D341Med (cell line): ENCODE measurements at regions not wholly inside any gene's neighbourhood (a gene's known extent, or its start where the extent isn't known, plus 50 kb on each side); places are given as distances from the start of the nearest gene placed in this dataset.

ENCODE experiments used
- DNase-seq: peaks from one replicate; pipeline ENCODE4 v3.0.0; 2012; ENCODE audit warnings: low spot score

GRCh38 chr22:49093192-49093880, 734.3 kb downstream of the BRD1 start:
- no peak for DNase-seq

DNA sequence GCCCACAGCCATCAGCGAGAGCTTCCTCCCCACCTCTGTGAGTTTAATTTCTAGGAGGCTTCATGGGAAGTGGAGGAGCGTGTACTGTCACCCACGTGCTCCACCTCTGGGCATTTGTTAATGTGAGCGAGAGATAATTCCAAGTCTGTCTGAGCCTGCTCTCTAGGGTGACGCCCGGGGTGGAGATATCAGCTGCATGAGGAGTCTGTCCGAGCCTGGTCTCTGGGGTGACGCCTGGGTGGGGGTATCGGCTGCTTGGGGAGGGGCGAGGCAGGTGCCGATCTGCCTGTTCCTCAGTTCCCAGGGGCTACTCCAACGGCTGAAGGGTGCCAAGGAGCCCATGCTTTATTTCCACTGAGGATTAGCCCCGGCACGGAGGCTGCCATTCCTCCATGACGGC, 735.0 kb downstream of the BRD1 start:
- DNase-seq = no peak

GRCh38 chr22:49091917-49092545, 735.6 kb downstream of the BRD1 start:
- DNase-seq = no peak

DNA sequence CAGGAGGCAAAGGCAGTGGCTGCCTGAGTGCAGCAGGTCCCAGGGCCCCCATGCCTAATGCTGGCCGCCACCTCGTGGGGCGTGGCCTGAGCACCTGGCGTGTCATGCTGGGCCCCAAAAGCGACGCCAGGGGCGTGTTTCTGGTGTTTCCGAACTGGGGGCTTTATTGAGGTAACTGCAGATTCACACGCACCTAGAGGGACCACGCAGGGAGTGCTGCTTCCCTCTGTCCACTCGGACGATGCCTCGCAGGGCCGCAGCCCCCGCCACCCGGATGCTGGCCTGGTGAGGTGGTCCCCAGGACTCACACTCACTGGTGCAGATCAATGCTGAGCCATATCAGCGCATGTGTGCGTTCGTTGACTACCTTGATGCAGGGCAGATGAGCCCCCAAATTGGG, 736.2 kb downstream of the BRD1 start:
- no peak for DNase-seq

- no peak for DNase-seq
Observed at GRCh38 chr22:49090853-49091135, 736.9 kb downstream of the BRD1 start.

- DNase-seq = no peak
Observed at GRCh38 chr22:49090061-49090852, 737.4 kb downstream of the BRD1 start.

GRCh38 chr22:49088801-49089791, 738.6 kb downstream of the BRD1 start:
- no peak for DNase-seq

DNA sequence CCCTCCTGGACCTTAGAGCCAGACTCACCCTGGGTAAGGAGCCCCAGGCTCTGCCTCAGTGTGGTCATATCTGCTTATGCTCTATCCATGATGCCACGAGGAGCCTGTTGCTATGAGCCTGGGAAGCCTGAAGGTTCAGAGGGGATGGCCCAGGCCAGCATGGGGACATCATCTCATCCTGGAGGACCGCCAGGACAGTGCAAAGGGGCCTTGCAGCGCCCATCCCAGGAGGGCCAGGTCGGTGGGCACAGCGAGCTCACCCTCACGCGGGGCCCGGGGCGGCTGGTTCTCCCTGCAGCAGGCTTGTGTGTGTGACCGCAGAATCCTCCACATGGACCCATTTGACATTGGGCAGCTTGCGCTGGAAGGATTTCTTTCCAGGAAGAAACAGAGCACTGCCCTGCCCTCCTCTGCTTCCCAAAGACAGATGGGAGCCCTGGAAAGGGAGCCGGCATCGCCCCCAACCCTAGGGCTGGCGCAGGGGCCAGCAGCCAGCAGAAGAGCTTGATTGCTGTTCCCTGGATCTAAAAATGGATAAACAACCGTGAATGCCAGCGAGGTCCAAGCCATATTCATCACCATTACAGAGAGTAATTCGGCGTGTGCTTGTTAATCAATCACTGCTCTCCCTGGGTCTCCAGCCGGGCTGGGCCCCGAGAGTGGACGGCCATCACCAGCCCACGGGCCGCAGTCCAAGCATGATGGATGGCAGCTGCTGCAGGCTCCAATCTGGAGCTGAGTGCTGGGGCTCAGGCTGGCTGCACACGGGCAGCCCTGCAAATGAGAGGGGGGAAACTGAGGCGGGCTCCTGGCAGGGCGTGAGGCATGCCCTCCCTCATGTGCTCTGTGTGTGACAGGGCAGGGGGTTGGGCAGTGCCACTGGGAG, 739.7 kb downstream of the BRD1 start:
- no peak for DNase-seq

DNA sequence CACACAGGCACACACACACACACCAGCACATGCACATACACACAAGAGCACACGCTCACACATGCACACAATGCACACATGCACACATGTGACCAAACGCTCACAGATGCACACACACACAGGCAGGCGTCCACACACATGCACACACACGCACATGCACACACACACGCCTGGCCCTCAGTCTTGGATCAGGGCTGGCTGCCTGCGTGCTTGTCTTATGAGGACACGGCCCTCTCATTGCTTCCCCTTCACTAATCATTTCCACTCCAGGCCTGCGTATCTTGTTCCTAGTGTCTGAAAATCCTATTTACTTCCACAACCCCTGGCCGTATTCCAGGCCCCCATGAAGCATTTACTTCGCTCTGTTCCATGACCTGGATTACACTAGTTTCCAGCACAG, 740.5 kb downstream of the BRD1 start:
- no peak for DNase-seq

- DNase-seq = no peak
Observed at GRCh38 chr22:49086606-49087157, 741.0 kb downstream of the BRD1 start.

GRCh38 chr22:49086181-49086580, 741.5 kb downstream of the BRD1 start:
- no peak for DNase-seq

- no peak for DNase-seq
Observed at GRCh38 chr22:49084206-49084605, 743.5 kb downstream of the BRD1 start.

- DNase-seq = no peak
Observed at GRCh38 chr22:49083607-49084006, 744.1 kb downstream of the BRD1 start.

- no peak for DNase-seq
Observed at GRCh38 chr22:49082451-49082850, 745.2 kb downstream of the BRD1 start.

DNA sequence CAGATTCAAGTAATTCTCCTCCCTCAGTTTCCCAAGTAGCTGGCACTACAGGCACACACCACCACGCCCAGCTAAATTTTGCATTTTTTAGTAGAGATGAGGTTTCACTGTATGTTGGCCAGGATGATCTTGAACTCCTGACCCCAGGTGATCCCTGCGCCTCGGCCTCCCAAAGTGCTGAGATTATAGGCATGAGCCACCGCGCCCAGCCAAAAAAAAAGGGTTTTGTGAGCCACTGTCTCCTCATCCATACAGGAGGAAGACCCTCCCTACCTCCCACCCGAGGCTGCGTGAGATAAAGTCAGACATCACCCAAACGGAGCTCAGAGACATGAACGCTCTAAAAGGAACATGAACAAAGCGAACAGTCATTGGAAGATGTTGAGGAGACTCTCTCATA, 745.7 kb downstream of the BRD1 start:
- DNase-seq = no peak

DNA sequence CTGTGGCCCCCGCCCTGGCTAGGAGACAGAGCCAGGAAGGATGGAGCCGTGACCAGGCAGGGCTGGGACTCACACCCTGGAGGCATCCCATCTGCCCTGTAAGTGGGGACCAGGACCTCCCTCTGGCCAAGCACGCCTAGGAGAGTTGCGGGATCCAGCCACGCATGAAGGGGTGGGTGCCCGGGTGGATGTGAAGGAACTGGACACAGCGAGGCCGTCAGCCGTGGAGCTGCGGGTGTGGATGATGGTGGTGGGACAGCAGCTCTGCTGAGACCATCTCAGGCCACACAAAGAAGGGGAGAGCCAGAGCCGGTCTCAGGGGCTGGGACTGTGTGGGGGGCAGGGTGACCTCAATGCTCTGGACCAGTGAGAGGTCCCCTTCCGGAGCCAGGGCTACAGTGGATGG, 746.4 kb downstream of the BRD1 start:
- no peak for DNase-seq

DNA sequence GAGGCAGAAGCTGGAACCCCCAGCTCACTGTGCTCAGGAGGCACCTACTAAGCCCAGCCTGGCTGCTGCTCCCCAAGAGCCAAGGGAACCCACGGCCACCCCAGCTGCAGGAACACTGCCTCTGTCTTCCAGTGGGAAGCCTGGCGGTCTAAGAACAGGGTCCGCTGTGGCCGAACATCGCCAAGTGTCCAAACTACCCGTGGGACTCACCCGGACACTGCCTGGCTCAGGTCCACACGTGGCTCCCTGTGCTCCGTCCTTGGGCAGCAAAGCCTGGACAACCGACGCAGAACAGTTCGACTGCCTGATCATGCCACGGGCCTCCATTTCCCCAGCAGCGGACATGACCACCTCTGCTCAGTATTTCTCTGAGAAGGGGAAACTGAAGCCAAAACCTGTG, 747.0 kb downstream of the BRD1 start:
- DNase-seq = no peak

- no peak for DNase-seq
Observed at GRCh38 chr22:49079743-49080500, 747.8 kb downstream of the BRD1 start.

DNA sequence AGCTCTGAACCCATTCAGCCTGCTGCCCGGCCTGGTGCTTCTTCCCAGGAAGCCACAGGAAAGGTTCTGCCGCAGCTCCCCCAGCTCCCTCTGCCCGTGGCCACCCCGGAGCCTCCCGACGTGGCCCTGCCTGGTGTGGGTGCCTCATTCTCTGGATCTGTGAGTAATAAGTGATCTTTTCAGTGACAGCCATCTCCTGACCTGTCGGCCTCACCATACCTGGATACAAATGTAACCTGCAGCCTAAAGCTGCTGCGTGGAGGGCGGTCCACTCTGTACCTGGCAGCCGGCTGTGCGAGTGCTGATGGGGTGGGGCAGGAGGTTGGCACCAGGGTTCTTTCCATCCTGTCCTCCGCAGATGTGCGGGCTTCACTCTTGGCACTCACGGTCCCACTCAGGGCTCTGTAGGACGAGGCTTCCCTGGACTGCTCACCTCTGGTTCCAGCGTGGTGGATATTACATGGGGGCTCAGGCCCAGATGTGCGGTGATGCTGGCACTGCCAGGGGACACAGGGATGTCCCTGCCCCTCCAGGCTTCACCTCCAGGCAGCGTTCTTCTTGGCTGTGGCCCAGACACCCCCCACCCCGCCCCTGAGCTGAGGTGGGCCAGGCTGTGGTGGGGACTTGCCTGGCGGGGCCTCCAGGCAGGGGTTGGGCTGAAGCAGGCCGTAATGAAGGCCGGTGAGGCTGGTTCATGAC, 748.5 kb downstream of the BRD1 start:
- DNase-seq = no peak
